Testis (tissue), 2 donors: ENCODE measurements at regions not wholly inside any gene's neighbourhood (a gene's known extent, or its start where the extent isn't known, plus 50 kb on each side); places are given as distances from the start of the nearest gene placed in this dataset.

ENCODE experiments used
- POLR2A ChIP-seq: fragments of 450-650 bp; IDR thresholded peaks from one replicate; pipeline ENCODE4 v1.6.1; 2017; ENCODE audit warnings: antibody characterized with exemption, mild to moderate bottlenecking, moderate library complexity
- TF ChIP-seq, protein P1 (sequence below), 3 experiments: fragments of 450-650 bp in 2 of 3; fragments of 200-600 bp in 1 of 3; sonication (generic) in 1 of 3; IDR thresholded peaks; one replicate each; pipeline ENCODE4 v1.5.1; 2016 to 2019; ENCODE audit warnings: antibody characterized with exemption in 3 of 3, mild to moderate bottlenecking in 2 of 3, moderate library complexity in 1 of 3

GRCh38 chr1:91594383-91595055, 93.9 kb downstream of the CDC7 start:
- TF ChIP-seq, protein P1, sequence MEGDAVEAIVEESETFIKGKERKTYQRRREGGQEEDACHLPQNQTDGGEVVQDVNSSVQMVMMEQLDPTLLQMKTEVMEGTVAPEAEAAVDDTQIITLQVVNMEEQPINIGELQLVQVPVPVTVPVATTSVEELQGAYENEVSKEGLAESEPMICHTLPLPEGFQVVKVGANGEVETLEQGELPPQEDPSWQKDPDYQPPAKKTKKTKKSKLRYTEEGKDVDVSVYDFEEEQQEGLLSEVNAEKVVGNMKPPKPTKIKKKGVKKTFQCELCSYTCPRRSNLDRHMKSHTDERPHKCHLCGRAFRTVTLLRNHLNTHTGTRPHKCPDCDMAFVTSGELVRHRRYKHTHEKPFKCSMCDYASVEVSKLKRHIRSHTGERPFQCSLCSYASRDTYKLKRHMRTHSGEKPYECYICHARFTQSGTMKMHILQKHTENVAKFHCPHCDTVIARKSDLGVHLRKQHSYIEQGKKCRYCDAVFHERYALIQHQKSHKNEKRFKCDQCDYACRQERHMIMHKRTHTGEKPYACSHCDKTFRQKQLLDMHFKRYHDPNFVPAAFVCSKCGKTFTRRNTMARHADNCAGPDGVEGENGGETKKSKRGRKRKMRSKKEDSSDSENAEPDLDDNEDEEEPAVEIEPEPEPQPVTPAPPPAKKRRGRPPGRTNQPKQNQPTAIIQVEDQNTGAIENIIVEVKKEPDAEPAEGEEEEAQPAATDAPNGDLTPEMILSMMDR (IDR thresholded peaks at IDR 0.05) = no peak
- TF ChIP-seq POLR2A = no peak
